HepG2 (cell line): ENCODE measurements at regions not wholly inside any gene's neighbourhood (a gene's known extent, or its start where the extent isn't known, plus 50 kb on each side); places are given as distances from the start of the nearest gene placed in this dataset.

ENCODE experiments used
- ATAC-seq: fragments of 200-7000 bp; cut with Tn5 transposase; 3 replicates; pipeline ENCODE4 v1.9.1; 2020; ENCODE audit warnings: mild to moderate bottlenecking, moderate library complexity
- BruUV-seq: library from RNA; stranded (reverse); fragments of 400-500 nt; replicated peaks from 2 replicates; lab custom pipeline; 2021; lab: Mats Ljungman, UMichigan
- CTCF ChIA-PET: fragments of 300-600 bp; formaldehyde crosslinking; extraction: SDS; loops from one replicate; lab custom pipeline; 2021; ENCODE audit warnings: low total read pairs, inconsistent platforms, low intra/inter-chr PET ratio; lab: Yijun Ruan, JAX
- POLR2A ChIA-PET: fragments of 350-600 bp; sonication (Branson Sonifier 250); formaldehyde crosslinking; loops from one replicate; lab custom pipeline; 2020; ENCODE audit warnings: antibody characterized with exemption, inconsistent platforms; lab: Yijun Ruan, JAX
- DNase-seq: peaks from one replicate; pipeline ENCODE4 v3.0.0-alpha.2; 2015; ENCODE audit warnings: low spot score
- FAIRE-seq: peaks from 3 replicates; lab custom pipeline; 2011; peaks lifted over from hg19 to GRCh38; lab: Jason Lieb, UNC
- H2AFZ ChIP-seq: one replicate; pipeline ENCODE4 v1.6.1; 2011; ENCODE audit warnings: low read length, inconsistent platforms
- H3K27ac ChIP-seq: fragments of 300-600 bp; 3 replicates; pipeline ENCODE4 v1.8.0; 2011; ENCODE audit warnings: mixed run types, mild to moderate bottlenecking, mixed read lengths, low read length, inconsistent platforms; ENCODE audit not compliant: insufficient read depth; ENCODE audit errors: extremely low read length
- H3K27me3 ChIP-seq, 2 experiments: fragments of 200-600 bp in 1 of 2; 2 replicates in 1 of 2; 3 replicates in 1 of 2; pipeline versions ENCODE4 v1.6.0 to v1.8.0; 2011; ENCODE audit warnings: low read length in 2 of 2, mild to moderate bottlenecking in 2 of 2, moderate library complexity in 2 of 2, inconsistent platforms in 1 of 2; ENCODE audit not compliant: insufficient read depth in 2 of 2, control insufficient read depth in 1 of 2
- H3K36me3 ChIP-seq, 2 experiments: fragments of 200-600 bp in 1 of 2; replicated peaks in 1 of 2; 2 replicates in 1 of 2; 3 replicates in 1 of 2; pipeline versions ENCODE4 v1.5.1 to v1.8.0; 2011; ENCODE audit warnings: low read length in 2 of 2, inconsistent platforms in 1 of 2; ENCODE audit not compliant: insufficient read depth in 2 of 2, control insufficient read depth in 1 of 2
- H3K4me1 ChIP-seq: 2 replicates; pipeline ENCODE4 v1.5.1; 2012; ENCODE audit warnings: low read length, inconsistent platforms; ENCODE audit not compliant: insufficient read depth
- H3K4me2 ChIP-seq: 2 replicates; pipeline ENCODE4 v1.6.0; 2011; ENCODE audit warnings: low read depth, low read length, inconsistent platforms
- H3K4me3 ChIP-seq, 3 experiments: fragments of 200-600 bp in 1 of 3; sonication (generic), shearing (Covaris generic) in 1 of 3; replicated peaks in 1 of 3; 2 replicates each; pipeline ENCODE4 v1.5.1; 2011 to 2016; ENCODE audit warnings: low read length in 3 of 3, inconsistent platforms in 2 of 3, low read depth in 2 of 3, mild to moderate bottlenecking in 2 of 3, control low read depth in 1 of 3, mixed read lengths in 1 of 3; ENCODE audit not compliant: insufficient read depth in 1 of 3
- H3K79me2 ChIP-seq: one replicate; pipeline ENCODE4 v1.6.1; 2011; ENCODE audit warnings: low read length, inconsistent platforms; ENCODE audit not compliant: insufficient read depth
- H3K9ac ChIP-seq: 2 replicates; pipeline ENCODE4 v1.6.0; 2011; ENCODE audit warnings: mild to moderate bottlenecking, low read depth, low read length, inconsistent platforms; ENCODE audit not compliant: insufficient read depth
- H3K9me3 ChIP-seq: 2 replicates; pipeline ENCODE4 v1.5.1; 2012; ENCODE audit warnings: mild to moderate bottlenecking, low read length
- H4K20me1 ChIP-seq: 2 replicates; pipeline ENCODE4 v1.6.0; 2011; ENCODE audit warnings: inconsistent platforms, mild to moderate bottlenecking, low read length, moderate library complexity; ENCODE audit not compliant: insufficient read depth
- ELF3 ChIP-seq: IDR thresholded peaks from 2 replicates; pipeline ENCODE4 v1.6.1; 2016; ENCODE audit warnings: missing genetic modification reagents, missing compliant biosample characterization
- EP300 ChIP-seq, 3 experiments: sonication (generic) in 1 of 3; formaldehyde crosslinking in 1 of 3; IDR thresholded peaks; 2 replicates each; pipeline versions ENCODE4 v1.5.1 to v1.6.1; 2011 to 2020; ENCODE audit warnings: low read depth in 2 of 3, low read length in 2 of 3, borderline replicate concordance in 1 of 3, improper control_type of control experiment in 1 of 3, mild to moderate bottlenecking in 1 of 3, missing genetic modification reagents in 1 of 3, moderate library complexity in 1 of 3
- KAT7 ChIP-seq: IDR thresholded peaks from 2 replicates; pipeline ENCODE4 v1.6.1; 2018; ENCODE audit warnings: borderline replicate concordance, missing compliant biosample characterization
- XBP1 ChIP-seq: sonication (generic); formaldehyde crosslinking; IDR thresholded peaks from 2 replicates; pipeline ENCODE4 v1.5.0; 2020; ENCODE audit warnings: missing genetic modification reagents
- ZEB1 ChIP-seq: IDR thresholded peaks from 2 replicates; pipeline ENCODE4 v1.6.1; 2012; ENCODE audit warnings: mild to moderate bottlenecking, low read depth, inconsistent platforms; ENCODE audit not compliant: insufficient replicate concordance
- ZNF10 ChIP-seq: sonication (generic); formaldehyde crosslinking; IDR thresholded peaks from 2 replicates; pipeline ENCODE4 v1.4.0; 2020; ENCODE audit warnings: mild to moderate bottlenecking, low read depth, missing genetic modification reagents, borderline replicate concordance
- ZNF274 ChIP-seq: sonication (generic); formaldehyde crosslinking; IDR thresholded peaks from 2 replicates; pipeline ENCODE4 v1.5.1; 2020; ENCODE audit warnings: mild to moderate bottlenecking, missing genetic modification reagents
- ZNF619 ChIP-seq: sonication (generic); formaldehyde crosslinking; IDR thresholded peaks from 2 replicates; pipeline ENCODE4 v1.4.0; 2020; ENCODE audit warnings: mild to moderate bottlenecking, missing genetic modification reagents
- WGBS: methylation state at CpG from one replicate; pipeline ENCODE4 v1.1.6; 2017; ENCODE audit warnings: low lambda C conversion rate; 5-methylcytosine and 5-hydroxymethylcytosine counted together
- in situ Hi-C: cut with HindIII; loops from 2 replicates; pipeline ENCODE4 v1.10.0; 2017; ENCODE audit warnings: low pct_unique_long_range_greater_than_20kb; ENCODE audit not compliant: extremely low pct_ligation_motif_present
- intact Hi-C: fragments of 100-400 bp; cut with micrococcal nuclease; formaldehyde crosslinking; loops from one replicate; pipeline ENCODE4 v1.10.0; 2022; ENCODE audit not compliant: unreplicated experiment
- TF ChIP-seq, protein P1 (sequence below): sonication (generic); formaldehyde crosslinking; IDR thresholded peaks from 2 replicates; pipeline ENCODE4 v1.4.0; 2020; ENCODE audit warnings: mild to moderate bottlenecking, missing genetic modification reagents
- TF ChIP-seq, protein P2 (sequence below): sonication (generic); formaldehyde crosslinking; IDR thresholded peaks from 2 replicates; pipeline ENCODE4 v1.9.0; 2021; ENCODE audit warnings: missing genetic modification reagents, borderline replicate concordance

DNA sequence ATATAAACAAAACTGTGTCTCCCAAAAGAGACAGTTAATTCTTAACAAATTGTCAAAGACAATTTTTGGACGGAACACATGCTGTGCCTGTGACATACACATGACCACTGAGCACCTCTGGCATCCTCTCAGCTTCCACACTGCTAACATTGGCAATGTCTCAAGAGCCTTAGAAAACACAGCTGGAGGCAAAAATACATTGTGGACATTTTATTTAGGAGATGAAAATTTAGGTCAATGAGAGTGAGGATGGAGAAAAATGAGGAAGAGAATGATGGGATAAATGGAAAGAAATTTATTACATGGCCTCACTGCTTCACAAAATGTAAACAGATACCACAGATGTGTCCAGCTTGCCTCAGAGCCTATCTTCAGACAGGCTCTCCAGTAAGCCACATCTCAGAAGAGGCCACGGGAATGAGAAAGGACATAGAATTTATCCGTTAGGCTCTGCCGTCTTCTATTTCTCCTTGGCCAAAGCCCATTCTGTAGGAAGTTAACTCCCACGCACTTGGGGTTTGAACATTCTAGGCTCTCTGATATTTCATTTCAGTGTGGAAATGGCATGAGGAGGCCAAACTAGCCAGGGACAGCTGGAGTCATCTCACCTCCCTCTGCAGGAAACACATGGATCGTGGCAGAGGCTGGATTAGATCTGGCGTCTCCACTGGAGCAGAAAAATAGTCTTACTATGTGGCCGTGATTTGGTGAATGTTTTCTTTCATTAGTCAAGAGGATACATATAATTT, 519.4 kb upstream of the DSEL start:
- no peak for TF ChIP-seq EP300 (IDR thresholded peaks at IDR 0.05; ENCODE audit: low read depth in 2 of 2, low read length in 2 of 2)
- no peak for TF ChIP-seq EP300 (CRISPR knock-in tag; IDR thresholded peaks at IDR 0.05; ENCODE audit: borderline replicate concordance)
- no peak for TF ChIP-seq ZEB1
- H3K36me3 ChIP-seq: no peaks in the 10 kb centered on the region
- WGBS: 16% methylated on average over 8 of the region's 8 CpGs
- no peak for DNase-seq
- no peaks in the 10 kb centered on the region for H3K4me1 ChIP-seq
- no peak for FAIRE-seq
- no peaks in the 10 kb centered on the region for H3K79me2 ChIP-seq
- ChIA-PET CTCF (no interaction called here), POLR2A (no interaction called here)
- H3K4me2 ChIP-seq: no peak overlapping the region
- H3K9ac ChIP-seq: no peak overlapping the region
- H3K9me3 ChIP-seq: no peaks in the 10 kb centered on the region
- intact Hi-C loops (no loop called here), in situ Hi-C loops (no loop called here)
- no peaks in the 10 kb centered on the region for H3K27me3 ChIP-seq
- no peaks in the 10 kb centered on the region for H4K20me1 ChIP-seq
- no peak for ATAC-seq
- no peak overlapping the region for H3K4me3 ChIP-seq
- no peak overlapping the region for H3K27ac ChIP-seq
- H2AFZ ChIP-seq: no peak overlapping the region
- BruUV-seq: no TSS peak

DNA sequence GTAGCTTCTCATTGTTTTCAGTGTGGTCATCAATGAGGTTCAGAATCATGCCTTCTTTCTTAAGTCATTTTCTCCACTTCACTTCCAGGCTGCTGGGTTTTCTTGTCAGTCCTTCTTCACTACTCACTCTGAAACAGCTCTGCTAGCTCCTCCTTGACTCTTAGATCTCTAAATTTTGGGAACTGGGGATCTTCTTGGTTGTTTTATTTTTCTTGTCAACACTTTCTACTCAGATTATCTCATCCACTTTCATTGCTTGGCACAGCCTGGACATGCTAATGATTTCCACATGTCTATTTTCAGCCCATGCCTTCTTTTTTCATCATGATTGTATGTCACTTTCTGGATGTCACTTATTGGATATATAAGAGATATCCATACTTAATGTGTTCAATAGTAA, 517.8 kb upstream of the DSEL start:
- no peak for FAIRE-seq
- in situ Hi-C loops: no loop called here
- Histone ChIP-seq H3K9me3 (no peaks in the 10 kb centered on the region), H3K4me2 (no peak overlapping the region), H2AFZ (no peak overlapping the region), H3K36me3 (no peaks in the 10 kb centered on the region), H3K79me2 (no peaks in the 10 kb centered on the region), H3K4me1 (no peaks in the 10 kb centered on the region), H3K9ac (no peak overlapping the region), H3K4me3 (no peak overlapping the region), H3K27ac (no peak overlapping the region), H3K27me3 (no peaks in the 10 kb centered on the region)
- ATAC-seq: no peak
- BruUV-seq: no TSS peak
- POLR2A ChIA-PET: no interaction called here
- intact Hi-C loops: no loop called here
- CTCF ChIA-PET: no interaction called here
- DNase-seq: no peak
- TF ChIP-seq, protein P1, sequence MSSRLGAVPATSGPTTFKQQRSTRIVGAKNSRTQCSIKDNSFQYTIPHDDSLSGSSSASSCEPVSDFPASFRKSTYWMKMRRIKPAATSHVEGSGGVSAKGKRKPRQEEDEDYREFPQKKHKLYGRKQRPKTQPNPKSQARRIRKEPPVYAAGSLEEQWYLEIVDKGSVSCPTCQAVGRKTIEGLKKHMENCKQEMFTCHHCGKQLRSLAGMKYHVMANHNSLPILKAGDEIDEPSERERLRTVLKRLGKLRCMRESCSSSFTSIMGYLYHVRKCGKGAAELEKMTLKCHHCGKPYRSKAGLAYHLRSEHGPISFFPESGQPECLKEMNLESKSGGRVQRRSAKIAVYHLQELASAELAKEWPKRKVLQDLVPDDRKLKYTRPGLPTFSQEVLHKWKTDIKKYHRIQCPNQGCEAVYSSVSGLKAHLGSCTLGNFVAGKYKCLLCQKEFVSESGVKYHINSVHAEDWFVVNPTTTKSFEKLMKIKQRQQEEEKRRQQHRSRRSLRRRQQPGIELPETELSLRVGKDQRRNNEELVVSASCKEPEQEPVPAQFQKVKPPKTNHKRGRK (CRISPR knock-in tag): no peak
- TF ChIP-seq ELF3 (CRISPR knock-in tag) (no peak), KAT7 (CRISPR knock-in tag) (no peak), XBP1 (CRISPR knock-in tag) (no peak), ZNF619 (no peak), ZNF274 (CRISPR knock-in tag) (no peak), ZNF10 (no peak)
- TF ChIP-seq, protein P2, sequence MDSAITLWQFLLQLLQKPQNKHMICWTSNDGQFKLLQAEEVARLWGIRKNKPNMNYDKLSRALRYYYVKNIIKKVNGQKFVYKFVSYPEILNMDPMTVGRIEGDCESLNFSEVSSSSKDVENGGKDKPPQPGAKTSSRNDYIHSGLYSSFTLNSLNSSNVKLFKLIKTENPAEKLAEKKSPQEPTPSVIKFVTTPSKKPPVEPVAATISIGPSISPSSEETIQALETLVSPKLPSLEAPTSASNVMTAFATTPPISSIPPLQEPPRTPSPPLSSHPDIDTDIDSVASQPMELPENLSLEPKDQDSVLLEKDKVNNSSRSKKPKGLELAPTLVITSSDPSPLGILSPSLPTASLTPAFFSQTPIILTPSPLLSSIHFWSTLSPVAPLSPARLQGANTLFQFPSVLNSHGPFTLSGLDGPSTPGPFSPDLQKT (CRISPR knock-in tag): no peak
- TF ChIP-seq, all 625 proteins: peak for 0
- no peaks in the 10 kb centered on the region for H4K20me1 ChIP-seq
